ENCODE measurements at regions not wholly inside any gene's neighbourhood (a gene's known extent, or its start where the extent isn't known, plus 50 kb on each side); places are given as distances from the start of the nearest gene placed in this dataset.
"Not testable (repeated sequence)": the region's sequence is repeated elsewhere in the genome, so short reads cannot be mapped to it uniquely, and the experiment has no call there.

DNA sequence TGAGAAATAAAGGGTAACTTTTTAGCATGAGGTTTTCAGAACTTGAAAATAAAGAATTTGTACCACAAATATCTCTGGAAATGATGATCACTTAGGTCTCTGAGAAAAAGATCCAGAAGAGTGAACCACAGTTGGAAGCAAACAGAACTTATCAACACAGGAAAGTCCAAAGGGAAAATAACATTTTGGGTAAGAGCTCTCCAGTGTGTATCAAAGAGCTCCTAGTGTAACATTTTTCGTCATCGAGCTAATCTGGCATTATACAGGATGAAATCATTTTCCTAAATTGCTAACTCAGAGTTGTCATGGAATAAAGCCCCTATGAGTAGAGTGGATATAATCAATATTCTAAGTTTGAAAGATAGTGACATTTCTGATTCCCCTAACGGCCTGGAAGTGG, 104.0 kb downstream of the LMO4 start:
- H3K36me3 ChIP-seq (ENCODE audit: control insufficient read depth, insufficient read depth, low read length) = no peaks in the 10 kb centered on the region
- no peak overlapping the region for H3K4me2 ChIP-seq (ENCODE audit: extremely low read depth, insufficient read depth, low read length)
- H3K4me3 ChIP-seq (replicated peaks in 1 of 4; ENCODE audit: control extremely low read depth in 1 of 4, insufficient read depth in 1 of 4, low read depth in 3 of 4, low read length in 4 of 4) = no peak overlapping the region
- no peaks in the 10 kb centered on the region for H3K27me3 ChIP-seq (ENCODE audit: control insufficient read depth, insufficient read depth, low read length)
- no peak for DNase-seq (ENCODE audit: low read depth in 2 of 2)
- no peak overlapping the region for H3K27ac ChIP-seq (ENCODE audit: insufficient read depth, low read length)
- H3K4me1 ChIP-seq (ENCODE audit: control insufficient read depth, extremely low read depth, insufficient read depth, low read length) = no peaks in the 10 kb centered on the region
- no peaks in the 10 kb centered on the region for H3K9me3 ChIP-seq (ENCODE audit: control insufficient read depth, insufficient read depth, low read depth, low read length)
- TF ChIP-seq EZH2 (IDR thresholded peaks at IDR 0.05; ENCODE audit: low read length, missing control alignments) = no peak
- TF ChIP-seq, protein P1, sequence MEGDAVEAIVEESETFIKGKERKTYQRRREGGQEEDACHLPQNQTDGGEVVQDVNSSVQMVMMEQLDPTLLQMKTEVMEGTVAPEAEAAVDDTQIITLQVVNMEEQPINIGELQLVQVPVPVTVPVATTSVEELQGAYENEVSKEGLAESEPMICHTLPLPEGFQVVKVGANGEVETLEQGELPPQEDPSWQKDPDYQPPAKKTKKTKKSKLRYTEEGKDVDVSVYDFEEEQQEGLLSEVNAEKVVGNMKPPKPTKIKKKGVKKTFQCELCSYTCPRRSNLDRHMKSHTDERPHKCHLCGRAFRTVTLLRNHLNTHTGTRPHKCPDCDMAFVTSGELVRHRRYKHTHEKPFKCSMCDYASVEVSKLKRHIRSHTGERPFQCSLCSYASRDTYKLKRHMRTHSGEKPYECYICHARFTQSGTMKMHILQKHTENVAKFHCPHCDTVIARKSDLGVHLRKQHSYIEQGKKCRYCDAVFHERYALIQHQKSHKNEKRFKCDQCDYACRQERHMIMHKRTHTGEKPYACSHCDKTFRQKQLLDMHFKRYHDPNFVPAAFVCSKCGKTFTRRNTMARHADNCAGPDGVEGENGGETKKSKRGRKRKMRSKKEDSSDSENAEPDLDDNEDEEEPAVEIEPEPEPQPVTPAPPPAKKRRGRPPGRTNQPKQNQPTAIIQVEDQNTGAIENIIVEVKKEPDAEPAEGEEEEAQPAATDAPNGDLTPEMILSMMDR (conservative IDR thresholded peaks at IDR 0.05 in 1 of 2, IDR thresholded peaks at IDR 0.05 in 1 of 2; ENCODE audit: low read depth in 1 of 2, low read length in 2 of 2) = no peak
- no peak overlapping the region for H3K9ac ChIP-seq (ENCODE audit: insufficient read depth, low read length)
- H2AFZ ChIP-seq (ENCODE audit: low read length) = no peak overlapping the region
- no peaks in the 10 kb centered on the region for H3K79me2 ChIP-seq (ENCODE audit: control insufficient read depth, insufficient read depth, low read length)
- H4K20me1 ChIP-seq (ENCODE audit: control insufficient read depth, extremely low read depth, insufficient read depth, low read length) = no peaks in the 10 kb centered on the region

DNA sequence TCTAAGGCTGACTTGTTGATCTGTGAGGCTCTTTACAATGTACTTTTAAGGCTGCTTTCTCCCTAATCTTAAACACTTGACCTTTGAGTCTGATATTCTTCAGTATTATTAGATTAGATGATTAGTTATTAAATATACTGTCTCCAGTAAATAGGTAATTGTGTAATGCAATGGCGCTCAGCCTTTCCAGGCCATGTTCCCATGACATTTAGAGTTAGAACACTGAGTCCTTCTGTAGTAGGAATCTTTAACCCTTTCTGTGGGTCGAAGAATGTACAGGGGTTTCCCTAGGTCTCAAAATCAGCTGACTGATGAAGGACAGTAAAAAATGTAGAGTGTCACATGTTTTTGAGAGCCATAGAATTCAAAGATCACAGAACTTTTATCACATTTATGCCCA, 104.4 kb downstream of the LMO4 start:
- not testable (repeated sequence) for H4K20me1 ChIP-seq (ENCODE audit: control insufficient read depth, extremely low read depth, insufficient read depth, low read length)

DNA sequence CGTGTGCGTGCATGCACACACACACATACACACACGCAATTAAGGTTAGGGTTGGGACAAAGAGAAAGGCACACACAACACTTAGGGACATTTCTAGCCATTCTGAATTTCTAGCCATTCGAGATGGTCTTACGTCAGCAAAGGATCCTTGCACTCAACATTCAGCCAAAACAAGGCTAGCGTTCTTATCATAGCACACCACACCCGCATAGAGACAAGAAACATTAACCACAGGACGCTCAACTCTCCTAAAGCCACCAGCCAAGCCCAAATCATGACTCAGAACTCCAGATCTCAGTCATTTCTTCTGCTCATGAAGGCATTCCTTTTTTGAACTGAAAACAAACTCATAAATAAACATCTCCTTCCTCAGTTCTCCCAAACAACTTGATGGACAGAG, 106.8 kb downstream of the LMO4 start:
- Histone ChIP-seq H3K9me3 (ENCODE audit: control insufficient read depth, insufficient read depth, low read depth, low read length) (no peaks in the 10 kb centered on the region), H2AFZ (ENCODE audit: low read length) (no peak overlapping the region), H3K36me3 (ENCODE audit: control insufficient read depth, insufficient read depth, low read length) (no peaks in the 10 kb centered on the region), H3K9ac (ENCODE audit: insufficient read depth, low read length) (no peak overlapping the region), H3K79me2 (ENCODE audit: control insufficient read depth, insufficient read depth, low read length) (no peaks in the 10 kb centered on the region), H3K4me3 (replicated peaks in 1 of 4; ENCODE audit: control extremely low read depth in 1 of 4, insufficient read depth in 1 of 4, low read depth in 3 of 4, low read length in 4 of 4) (no peak overlapping the region), H3K4me1 (ENCODE audit: control insufficient read depth, extremely low read depth, insufficient read depth, low read length) (no peaks in the 10 kb centered on the region), H4K20me1 (ENCODE audit: control insufficient read depth, extremely low read depth, insufficient read depth, low read length) (no peaks in the 10 kb centered on the region), H3K4me2 (ENCODE audit: extremely low read depth, insufficient read depth, low read length) (no peak overlapping the region), H3K27ac (ENCODE audit: insufficient read depth, low read length) (no peak overlapping the region), H3K27me3 (ENCODE audit: control insufficient read depth, insufficient read depth, low read length) (no peaks in the 10 kb centered on the region)
- TF ChIP-seq, protein P1 (conservative IDR thresholded peaks at IDR 0.05 in 1 of 2, IDR thresholded peaks at IDR 0.05 in 1 of 2; ENCODE audit: low read depth in 1 of 2, low read length in 2 of 2) = no peak
- no peak for TF ChIP-seq EZH2 (IDR thresholded peaks at IDR 0.05; ENCODE audit: low read length, missing control alignments)
- peak; percentile 14 to 84 for DNase-seq (ENCODE audit: low read depth in 2 of 2)

More for the DNA sequence above, 104.4 kb downstream of the LMO4 start:
- H2AFZ ChIP-seq (ENCODE audit: low read length); H3K4me1 ChIP-seq (ENCODE audit: control insufficient read depth, extremely low read depth, insufficient read depth, low read length); H3K27ac ChIP-seq (ENCODE audit: insufficient read depth, low read length); H3K4me3 ChIP-seq (replicated peaks in 1 of 4; ENCODE audit: control extremely low read depth in 1 of 4, insufficient read depth in 1 of 4, low read depth in 3 of 4, low read length in 4 of 4); H3K79me2 ChIP-seq (ENCODE audit: control insufficient read depth, insufficient read depth, low read length); H3K27me3 ChIP-seq (ENCODE audit: control insufficient read depth, insufficient read depth, low read length); DNase-seq (ENCODE audit: low read depth in 2 of 2); H3K9ac ChIP-seq (ENCODE audit: insufficient read depth, low read length); H3K36me3 ChIP-seq (ENCODE audit: control insufficient read depth, insufficient read depth, low read length); H3K4me2 ChIP-seq (ENCODE audit: extremely low read depth, insufficient read depth, low read length); H3K9me3 ChIP-seq (ENCODE audit: control insufficient read depth, insufficient read depth, low read depth, low read length): not testable (repeated sequence)

DNA sequence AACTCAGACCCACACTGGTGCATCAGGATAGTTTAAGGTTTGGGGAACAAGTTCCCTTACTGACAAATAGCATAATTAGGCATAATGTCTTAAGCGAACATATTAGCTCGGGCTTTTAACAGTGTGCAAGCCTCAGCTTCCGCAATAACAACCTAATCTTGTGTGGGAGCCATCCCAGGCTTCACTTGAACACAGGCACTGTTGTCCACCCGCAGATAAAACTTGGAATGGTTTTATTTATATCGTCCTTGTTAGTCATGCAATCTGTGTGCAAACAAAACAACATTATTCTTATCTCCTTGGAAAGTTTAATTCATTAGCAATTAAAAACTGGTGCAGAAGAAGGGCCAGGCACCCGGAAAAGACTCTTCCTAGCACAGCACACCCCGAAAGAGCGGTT, 107.4 kb downstream of the LMO4 start:
- H3K4me3 ChIP-seq (replicated peaks in 1 of 4; ENCODE audit: control extremely low read depth in 1 of 4, insufficient read depth in 1 of 4, low read depth in 3 of 4, low read length in 4 of 4); H3K4me1 ChIP-seq (ENCODE audit: control insufficient read depth, extremely low read depth, insufficient read depth, low read length); DNase-seq (ENCODE audit: low read depth in 2 of 2); H3K27ac ChIP-seq (ENCODE audit: insufficient read depth, low read length); H3K4me2 ChIP-seq (ENCODE audit: extremely low read depth, insufficient read depth, low read length); H3K9me3 ChIP-seq (ENCODE audit: control insufficient read depth, insufficient read depth, low read depth, low read length); H4K20me1 ChIP-seq (ENCODE audit: control insufficient read depth, extremely low read depth, insufficient read depth, low read length); H2AFZ ChIP-seq (ENCODE audit: low read length); H3K79me2 ChIP-seq (ENCODE audit: control insufficient read depth, insufficient read depth, low read length); H3K36me3 ChIP-seq (ENCODE audit: control insufficient read depth, insufficient read depth, low read length); H3K9ac ChIP-seq (ENCODE audit: insufficient read depth, low read length); H3K27me3 ChIP-seq (ENCODE audit: control insufficient read depth, insufficient read depth, low read length): not testable (repeated sequence)

Measured in fibroblast of lung (primary cell).